HL-60 (cell line): ENCODE measurements at regions not wholly inside any gene's neighbourhood (a gene's known extent, or its start where the extent isn't known, plus 50 kb on each side); places are given as distances from the start of the nearest gene placed in this dataset.

Source experiments
- DNase-seq, 2 experiments: peaks; one replicate each; pipeline ENCODE4 v3.0.0-alpha.2; 2010 to 2020; ENCODE audit warnings: low read depth in 1 of 2, low spot score in 1 of 2
- H3K27ac ChIP-seq: fragments of 250-450 bp; sonication (Bioruptor Pico); replicated peaks from 2 replicates; pipeline ENCODE4 v1.5.1; 2020; ENCODE audit warnings: mild to moderate bottlenecking, moderate library complexity
- H3K27me3 ChIP-seq: fragments of 250-450 bp; sonication (Bioruptor Pico); 2 replicates; pipeline ENCODE4 v1.5.1; 2021; ENCODE audit warnings: mild to moderate bottlenecking, moderate library complexity; ENCODE audit not compliant: insufficient read depth, poor library complexity, severe bottlenecking
- H3K4me3 ChIP-seq: replicated peaks from 2 replicates; pipeline ENCODE4 v1.5.1; 2011; ENCODE audit warnings: mild to moderate bottlenecking, control low read depth, low read length; ENCODE audit not compliant: insufficient read depth
- GABPA ChIP-seq: IDR thresholded peaks from 2 replicates; pipeline ENCODE4 v1.6.1; 2012; ENCODE audit warnings: low read depth
- POLR2AphosphoS5 ChIP-seq: IDR thresholded peaks from 2 replicates; pipeline ENCODE4 v1.6.1; 2012; ENCODE audit warnings: low read depth
- SPI1 ChIP-seq: IDR thresholded peaks from 2 replicates; pipeline ENCODE4 v1.6.1; 2012; ENCODE audit warnings: low read depth, mild to moderate bottlenecking, borderline replicate concordance
- TF ChIP-seq, protein P1 (sequence below): IDR thresholded peaks from one replicate; pipeline ENCODE4 v1.5.1; 2011; ENCODE audit warnings: low read length, control low read depth, inconsistent platforms; ENCODE audit not compliant: insufficient read depth
- TF ChIP-seq, protein P2 (sequence below): IDR thresholded peaks from 2 replicates; pipeline ENCODE4 v1.6.1; 2012; ENCODE audit warnings: low read depth; ENCODE audit not compliant: insufficient replicate concordance

DNA sequence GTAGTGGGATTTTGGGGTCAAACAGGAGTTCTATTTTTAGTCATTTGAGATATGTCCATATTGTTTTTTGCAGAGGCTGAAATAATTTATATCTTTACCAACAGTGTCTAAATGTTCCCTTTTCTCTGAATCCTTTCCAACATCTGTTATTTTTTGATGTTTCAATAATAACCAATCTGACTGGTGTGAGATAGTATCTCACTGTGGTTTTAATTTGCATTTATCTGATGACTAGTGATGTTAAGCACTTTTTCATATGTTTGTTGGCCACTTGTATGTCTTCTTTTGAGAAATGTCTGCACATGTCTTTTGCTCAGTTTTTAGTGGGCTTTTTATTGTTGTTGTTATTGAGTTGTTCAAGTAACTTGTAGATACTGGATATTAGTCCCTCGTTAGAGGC is 1325.0 kb downstream of the BRINP3 start:
- TF ChIP-seq, protein P1, sequence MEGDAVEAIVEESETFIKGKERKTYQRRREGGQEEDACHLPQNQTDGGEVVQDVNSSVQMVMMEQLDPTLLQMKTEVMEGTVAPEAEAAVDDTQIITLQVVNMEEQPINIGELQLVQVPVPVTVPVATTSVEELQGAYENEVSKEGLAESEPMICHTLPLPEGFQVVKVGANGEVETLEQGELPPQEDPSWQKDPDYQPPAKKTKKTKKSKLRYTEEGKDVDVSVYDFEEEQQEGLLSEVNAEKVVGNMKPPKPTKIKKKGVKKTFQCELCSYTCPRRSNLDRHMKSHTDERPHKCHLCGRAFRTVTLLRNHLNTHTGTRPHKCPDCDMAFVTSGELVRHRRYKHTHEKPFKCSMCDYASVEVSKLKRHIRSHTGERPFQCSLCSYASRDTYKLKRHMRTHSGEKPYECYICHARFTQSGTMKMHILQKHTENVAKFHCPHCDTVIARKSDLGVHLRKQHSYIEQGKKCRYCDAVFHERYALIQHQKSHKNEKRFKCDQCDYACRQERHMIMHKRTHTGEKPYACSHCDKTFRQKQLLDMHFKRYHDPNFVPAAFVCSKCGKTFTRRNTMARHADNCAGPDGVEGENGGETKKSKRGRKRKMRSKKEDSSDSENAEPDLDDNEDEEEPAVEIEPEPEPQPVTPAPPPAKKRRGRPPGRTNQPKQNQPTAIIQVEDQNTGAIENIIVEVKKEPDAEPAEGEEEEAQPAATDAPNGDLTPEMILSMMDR = no peak
- no peak for TF ChIP-seq POLR2AphosphoS5
- no peak for TF ChIP-seq SPI1
- TF ChIP-seq, protein P2, sequence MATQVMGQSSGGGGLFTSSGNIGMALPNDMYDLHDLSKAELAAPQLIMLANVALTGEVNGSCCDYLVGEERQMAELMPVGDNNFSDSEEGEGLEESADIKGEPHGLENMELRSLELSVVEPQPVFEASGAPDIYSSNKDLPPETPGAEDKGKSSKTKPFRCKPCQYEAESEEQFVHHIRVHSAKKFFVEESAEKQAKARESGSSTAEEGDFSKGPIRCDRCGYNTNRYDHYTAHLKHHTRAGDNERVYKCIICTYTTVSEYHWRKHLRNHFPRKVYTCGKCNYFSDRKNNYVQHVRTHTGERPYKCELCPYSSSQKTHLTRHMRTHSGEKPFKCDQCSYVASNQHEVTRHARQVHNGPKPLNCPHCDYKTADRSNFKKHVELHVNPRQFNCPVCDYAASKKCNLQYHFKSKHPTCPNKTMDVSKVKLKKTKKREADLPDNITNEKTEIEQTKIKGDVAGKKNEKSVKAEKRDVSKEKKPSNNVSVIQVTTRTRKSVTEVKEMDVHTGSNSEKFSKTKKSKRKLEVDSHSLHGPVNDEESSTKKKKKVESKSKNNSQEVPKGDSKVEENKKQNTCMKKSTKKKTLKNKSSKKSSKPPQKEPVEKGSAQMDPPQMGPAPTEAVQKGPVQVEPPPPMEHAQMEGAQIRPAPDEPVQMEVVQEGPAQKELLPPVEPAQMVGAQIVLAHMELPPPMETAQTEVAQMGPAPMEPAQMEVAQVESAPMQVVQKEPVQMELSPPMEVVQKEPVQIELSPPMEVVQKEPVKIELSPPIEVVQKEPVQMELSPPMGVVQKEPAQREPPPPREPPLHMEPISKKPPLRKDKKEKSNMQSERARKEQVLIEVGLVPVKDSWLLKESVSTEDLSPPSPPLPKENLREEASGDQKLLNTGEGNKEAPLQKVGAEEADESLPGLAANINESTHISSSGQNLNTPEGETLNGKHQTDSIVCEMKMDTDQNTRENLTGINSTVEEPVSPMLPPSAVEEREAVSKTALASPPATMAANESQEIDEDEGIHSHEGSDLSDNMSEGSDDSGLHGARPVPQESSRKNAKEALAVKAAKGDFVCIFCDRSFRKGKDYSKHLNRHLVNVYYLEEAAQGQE = no peak
- no peak for TF ChIP-seq GABPA
- Histone ChIP-seq H3K27ac (no peak overlapping the region), H3K4me3 (no peak overlapping the region), H3K27me3 (no peaks in the 10 kb centered on the region)
- DNase-seq = no peak

DNA sequence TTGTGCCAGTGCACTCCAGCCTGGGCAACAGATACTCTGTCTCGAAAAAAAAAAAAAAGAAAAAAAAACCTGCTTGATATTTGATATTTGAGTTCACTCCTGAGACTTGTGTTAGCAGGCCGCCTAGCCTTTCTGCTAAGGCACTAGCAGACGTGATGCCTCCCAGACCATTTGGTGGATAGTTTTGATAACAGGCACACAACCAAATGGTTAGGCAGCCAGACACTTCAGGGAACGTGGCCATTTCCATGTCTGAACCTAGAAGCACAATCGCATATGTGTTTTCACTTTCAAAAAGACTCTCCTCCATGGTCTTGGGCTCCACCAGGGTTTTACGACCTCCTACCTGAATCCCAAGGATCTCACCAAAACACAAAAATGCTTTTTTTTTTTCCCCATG is 1319.5 kb downstream of the BRINP3 start:
- DNase-seq = no peak
- Histone ChIP-seq H3K4me3 (no peak overlapping the region), H3K27me3 (no peaks in the 10 kb centered on the region), H3K27ac (no peak overlapping the region)
- TF ChIP-seq GABPA = no peak
- no peak for TF ChIP-seq POLR2AphosphoS5
- TF ChIP-seq, protein P2 = no peak
- TF ChIP-seq SPI1 = no peak
- TF ChIP-seq, protein P1 = no peak

DNA sequence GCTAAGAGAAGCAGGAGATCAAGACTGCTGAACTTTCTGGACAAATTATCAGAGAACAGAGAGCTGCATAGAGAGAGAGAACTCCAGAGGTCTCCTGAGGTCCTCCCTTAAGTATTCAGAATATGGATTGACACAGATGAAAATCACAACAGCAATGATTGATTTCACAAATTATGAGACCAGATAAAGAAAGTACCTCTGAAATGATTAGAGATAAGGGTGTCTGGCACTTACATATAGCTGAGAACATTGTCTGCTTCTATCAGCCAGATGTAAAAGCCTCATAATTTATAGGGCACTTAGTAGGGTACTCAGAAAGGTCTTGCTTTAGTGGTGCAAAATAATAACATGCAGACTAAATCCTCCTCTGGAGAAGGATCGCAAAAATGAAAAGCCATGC is 1301.8 kb downstream of the BRINP3 start:
- DNase-seq = no peak
- Histone ChIP-seq H3K27me3 (no peaks in the 10 kb centered on the region), H3K4me3 (no peak overlapping the region), H3K27ac (no peak overlapping the region)
- TF ChIP-seq POLR2AphosphoS5 (no peak), GABPA (no peak), SPI1 (no peak)
- TF ChIP-seq, protein P1 = no peak
- TF ChIP-seq, protein P2 = no peak
